HTR-8/SVneo (cell line): ENCODE measurements at regions not wholly inside any gene's neighbourhood (a gene's known extent, or its start where the extent isn't known, plus 50 kb on each side); places are given as distances from the start of the nearest gene placed in this dataset.
A peak's percentile ranks its signal among the peaks of the same experiment; 100 is the strongest.

Experiments
- DNase-seq: peaks from one replicate; pipeline ENCODE4 v3.0.0; 2011; ENCODE audit warnings: low spot score, mixed read lengths; ENCODE audit not compliant: insufficient read length
- FAIRE-seq: peaks from 2 replicates; lab custom pipeline; 2011; peaks lifted over from hg19 to GRCh38; lab: Jason Lieb, UNC

DNA sequence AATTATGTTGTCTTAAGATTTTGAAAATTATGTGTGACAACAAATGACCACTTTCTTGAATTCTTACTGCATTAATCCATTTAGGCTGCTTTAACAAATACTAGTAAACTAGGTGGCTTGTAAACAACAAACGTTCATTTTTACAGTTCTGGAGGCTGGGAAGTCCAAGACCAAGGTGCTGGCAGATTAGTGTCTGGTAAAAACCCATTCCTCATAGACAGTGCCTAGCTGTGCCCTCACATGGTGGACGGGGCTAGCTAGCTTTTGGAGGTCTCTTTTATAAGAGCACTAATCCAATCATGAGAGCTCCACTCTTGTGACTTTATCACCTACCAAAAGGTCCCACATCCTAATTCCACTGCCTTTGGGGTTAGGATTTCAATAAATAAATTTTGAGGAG, 425.8 kb downstream of the SPRY1 start:
- FAIRE-seq = no peak

DNA sequence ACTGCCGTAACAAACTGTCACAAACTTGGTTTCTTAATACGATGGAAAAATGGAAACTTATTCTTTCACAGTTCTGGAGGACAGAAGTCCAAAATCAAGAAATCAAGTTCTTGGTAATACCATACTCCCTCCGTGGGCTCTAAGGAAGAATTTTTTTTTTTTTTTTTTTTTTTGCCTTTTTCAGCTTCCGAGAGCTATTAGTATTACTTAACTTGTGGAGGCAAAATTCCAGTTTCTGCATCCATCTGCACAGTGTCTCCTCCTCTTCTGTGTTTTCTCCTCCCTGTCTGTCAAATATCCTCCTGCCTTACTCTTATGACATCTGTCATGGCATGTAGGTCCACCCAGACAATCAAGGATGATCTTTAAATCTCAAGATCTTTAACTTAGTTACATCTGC, 426.6 kb downstream of the SPRY1 start:
- DNase-seq = no peak
- no peak for FAIRE-seq

More for the DNA sequence above, 425.8 kb downstream of the SPRY1 start:
- DNase-seq = no peak

DNA sequence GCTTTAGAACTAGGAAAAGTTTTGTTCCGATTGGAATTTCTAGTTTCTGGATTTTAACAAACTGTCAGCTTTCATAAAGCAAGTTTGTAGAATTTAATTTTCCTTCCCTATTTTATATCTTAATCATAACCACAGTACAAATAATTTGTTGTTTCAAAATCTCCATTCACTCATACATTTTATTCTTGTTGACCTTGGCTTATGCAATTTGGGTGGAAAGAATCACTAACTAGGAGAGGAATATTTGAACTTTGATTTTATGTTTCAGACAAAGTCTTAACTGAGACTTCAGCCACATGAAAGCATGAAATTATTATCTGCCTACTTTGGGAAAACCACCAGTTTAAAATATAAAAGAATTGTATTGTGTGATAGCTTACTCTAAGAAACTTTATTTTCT, 427.9 kb downstream of the SPRY1 start:
- FAIRE-seq = no peak
- DNase-seq = no peak

DNA sequence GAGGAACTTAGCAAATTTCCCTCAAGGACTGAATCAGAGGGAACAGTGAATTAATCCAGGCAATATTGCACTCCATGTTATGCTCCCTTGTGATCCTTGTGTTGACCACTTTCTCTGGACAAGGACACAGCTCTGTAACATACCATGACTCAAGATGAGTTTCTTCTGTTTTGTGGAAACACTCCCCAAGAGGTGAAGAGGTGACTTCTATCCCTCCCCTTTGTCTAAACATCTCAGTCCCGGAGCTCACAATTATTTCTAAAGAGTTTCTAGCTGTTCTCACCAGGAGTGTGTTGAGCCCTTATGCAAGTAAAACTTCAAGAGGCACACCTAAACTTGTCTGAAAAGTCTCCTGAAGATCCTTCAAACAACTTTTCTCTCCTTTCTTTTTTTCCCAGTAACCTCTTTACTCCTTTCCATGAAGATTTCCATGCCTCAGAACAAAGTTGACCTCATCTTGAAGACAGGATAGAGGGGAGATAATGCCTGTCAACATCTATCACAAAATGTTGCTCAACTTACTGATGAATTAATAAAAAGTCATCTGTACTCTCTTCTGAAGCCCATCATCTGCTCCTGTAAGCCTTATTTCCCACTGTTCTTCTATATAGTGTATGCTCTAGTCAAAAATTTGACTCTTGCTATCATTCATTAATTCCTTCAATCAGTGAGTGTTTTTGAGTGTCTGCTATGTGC, 429.1 kb downstream of the SPRY1 start:
- FAIRE-seq = no peak

DNA sequence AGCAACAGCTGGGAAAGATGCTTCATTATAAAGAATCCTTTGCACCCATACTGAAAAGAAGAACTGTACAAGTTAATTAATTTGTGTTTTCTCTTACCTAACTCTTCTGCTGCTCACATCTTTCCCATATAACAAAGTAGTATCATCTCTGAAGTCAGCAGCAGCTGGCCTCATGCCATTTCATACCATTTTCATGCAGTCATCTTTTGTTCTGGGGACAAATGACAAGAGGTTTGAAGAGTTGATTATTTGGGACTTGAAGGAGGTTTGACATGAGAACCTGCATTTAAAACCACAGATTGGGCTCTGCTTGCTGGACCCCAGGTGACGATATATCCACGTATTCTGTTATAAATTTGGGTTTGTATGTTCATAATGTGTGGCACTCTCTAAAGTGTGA, 430.3 kb downstream of the SPRY1 start:
- DNase-seq (peak; percentile 8), FAIRE-seq (no peak)

More for the DNA sequence above, 429.1 kb downstream of the SPRY1 start:
- no peak for DNase-seq

DNA sequence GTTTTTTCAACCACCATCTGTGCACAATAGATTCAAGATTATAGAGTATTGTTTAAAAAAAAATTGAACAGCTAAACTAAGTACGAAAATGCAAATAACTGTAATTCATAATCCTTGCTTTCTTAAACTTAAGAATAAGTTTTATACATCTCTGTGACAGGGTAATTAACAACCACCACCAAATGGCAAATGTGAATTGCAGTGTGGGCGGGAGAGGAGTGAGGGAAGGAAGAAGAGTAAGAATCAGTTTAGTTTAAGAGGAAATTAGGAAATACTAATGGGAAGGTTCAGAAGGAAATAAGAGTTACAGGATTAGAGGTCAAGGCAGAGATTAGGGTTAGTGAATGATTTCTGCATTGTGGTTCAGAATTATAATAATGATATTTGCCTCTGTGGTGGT, 430.9 kb downstream of the SPRY1 start:
- DNase-seq (no peak), FAIRE-seq (no peak)

DNA sequence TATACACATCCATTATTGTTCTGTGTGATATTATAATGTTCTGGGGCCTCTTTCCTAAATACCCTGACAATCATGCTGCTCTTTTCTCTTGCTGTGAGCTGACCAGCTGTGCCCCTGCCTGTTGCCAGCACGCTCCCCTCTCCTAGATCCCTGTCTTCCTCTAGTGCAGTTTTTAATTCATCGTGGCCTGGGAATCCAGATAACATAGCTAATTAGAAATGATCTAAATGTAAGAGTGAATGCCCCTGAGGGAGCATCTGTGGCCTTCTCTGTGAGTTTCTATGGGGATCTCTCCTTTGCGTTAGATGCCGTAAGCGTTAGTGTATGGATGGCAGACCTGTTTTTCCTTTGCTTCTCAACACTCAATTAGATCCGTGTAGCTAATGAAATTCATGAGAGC, 434.3 kb downstream of the SPRY1 start:
- FAIRE-seq (no peak), DNase-seq (no peak)

DNA sequence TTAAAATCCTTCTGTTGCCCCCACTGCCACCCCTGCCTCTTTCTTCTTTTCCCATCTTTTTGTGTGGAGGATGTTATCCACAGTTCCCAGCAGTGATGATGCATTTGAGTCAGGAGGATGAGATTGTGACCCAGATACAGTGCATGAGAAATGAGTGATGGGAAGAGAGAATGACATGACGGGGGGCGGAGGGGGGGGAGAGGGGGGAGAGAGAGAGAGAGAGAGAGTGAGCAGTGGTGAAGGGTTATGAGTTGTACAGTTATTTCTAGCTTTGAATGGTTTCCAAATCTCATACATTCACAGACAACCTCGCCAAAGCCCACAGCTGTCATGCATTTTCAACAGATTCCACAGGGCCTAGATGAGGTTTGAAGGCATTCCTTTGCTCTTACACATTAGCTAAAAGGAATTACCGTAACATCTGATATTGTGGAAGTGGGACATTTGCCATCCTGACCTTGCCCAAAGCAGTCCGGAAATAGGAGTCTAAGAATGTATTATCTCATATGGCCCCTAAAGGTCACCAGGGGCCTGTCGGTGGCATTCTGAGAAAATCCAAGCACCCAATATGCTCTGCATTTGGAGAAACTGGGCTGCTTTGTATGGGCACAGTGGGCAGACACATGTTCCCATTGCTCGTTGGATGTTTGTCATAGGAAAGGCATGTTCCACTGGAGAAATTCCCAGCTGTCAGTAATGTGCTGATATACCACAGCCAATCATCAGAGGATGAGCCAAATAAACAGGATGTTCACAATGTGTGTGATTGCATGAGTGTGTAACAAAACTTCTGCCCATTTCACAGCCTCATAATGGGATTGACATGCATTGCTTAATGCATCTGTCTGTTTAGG, 435.8 kb downstream of the SPRY1 start:
- FAIRE-seq (peak; percentile 98), DNase-seq (peak; percentile 71)

DNA sequence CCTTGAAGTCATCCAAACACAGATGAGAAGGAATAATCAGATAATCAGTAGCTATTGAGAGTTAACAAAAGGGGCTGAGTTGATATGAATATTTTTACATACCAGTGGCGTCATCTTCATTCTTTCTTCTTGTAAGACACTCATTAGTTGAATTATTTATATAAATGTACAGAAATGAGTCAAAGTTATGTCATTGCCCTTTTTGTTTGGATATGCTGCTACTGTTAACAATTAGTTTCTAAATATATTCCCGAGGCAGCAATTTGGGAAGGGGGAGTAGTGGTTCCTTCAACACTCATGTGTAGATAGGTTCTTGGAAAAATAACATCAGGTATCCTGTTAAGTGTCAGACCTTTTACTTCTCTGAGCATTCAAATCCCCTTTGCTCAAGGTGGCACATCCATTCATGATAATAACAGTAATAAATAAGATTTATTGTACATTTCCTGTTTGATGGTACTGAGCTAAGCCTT, 436.6 kb downstream of the SPRY1 start:
- DNase-seq (no peak), FAIRE-seq (no peak)

DNA sequence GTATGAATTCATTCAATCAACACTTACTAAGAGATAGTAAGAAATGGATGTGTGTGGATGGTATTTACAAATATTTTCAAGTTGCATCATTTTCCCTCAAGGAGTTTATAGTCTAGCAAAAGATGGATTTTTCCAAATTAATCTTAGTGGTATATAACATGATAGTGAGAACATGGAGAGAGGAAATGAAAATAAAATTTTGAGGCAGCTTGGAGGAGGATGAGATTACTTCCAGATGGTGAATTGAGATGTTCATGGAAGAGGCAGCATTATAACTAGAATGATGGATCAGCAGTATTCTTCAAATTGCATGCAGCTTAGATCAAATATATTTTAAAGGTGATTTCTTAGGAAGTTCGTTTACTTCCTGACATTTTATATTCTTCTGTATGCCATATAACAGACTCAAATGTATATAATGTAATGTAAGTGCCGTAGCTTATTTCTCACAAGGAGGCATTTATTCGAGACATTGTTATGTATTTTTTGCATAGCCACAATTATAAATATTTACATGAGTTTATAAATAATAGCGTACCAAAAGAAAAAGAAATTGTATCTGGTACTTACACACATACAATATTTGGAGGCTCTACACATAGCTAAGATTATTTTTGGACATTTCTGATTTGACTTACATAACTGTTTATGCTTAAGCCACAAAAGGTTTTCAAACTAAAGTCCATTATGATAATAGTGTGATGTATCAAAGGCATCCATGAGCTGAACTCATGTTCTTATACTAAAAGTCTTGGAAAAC, 439.4 kb downstream of the SPRY1 start:
- FAIRE-seq (no peak), DNase-seq (no peak)

DNA sequence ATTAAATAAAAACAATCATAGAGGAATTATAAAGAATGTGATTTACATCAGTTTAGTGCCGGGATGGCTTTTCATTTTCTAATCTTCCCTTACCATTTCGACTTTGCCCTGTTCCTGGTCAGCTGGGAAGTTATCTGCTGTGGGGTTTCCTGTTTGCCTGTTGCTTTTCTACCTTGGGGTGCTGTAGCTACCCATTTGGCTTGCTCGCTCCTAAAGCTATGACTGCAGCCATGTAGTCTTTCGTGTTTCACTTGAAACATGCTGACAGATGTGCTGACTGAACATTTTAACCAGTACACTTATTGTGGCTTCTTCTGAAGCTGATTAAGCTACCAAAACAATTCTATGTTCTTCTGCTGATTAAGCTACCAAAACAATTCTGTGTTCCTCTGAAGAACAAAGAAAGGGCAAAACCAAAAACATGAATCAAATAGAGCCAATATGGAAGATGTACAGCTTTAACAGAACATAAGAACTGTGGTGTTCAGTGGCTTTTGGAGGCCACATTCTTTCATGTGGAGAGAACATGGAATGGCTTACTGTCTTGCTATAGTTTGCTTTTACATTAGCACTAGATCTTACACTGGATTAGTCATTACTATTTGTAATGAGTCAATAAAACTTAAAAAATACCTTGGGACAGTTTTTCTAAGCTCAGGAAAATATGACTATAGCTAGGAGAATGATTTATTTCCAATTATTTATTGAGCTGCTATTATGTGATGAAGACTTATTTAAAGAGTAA, 440.4 kb downstream of the SPRY1 start:
- no peak for FAIRE-seq
- DNase-seq = no peak

DNA sequence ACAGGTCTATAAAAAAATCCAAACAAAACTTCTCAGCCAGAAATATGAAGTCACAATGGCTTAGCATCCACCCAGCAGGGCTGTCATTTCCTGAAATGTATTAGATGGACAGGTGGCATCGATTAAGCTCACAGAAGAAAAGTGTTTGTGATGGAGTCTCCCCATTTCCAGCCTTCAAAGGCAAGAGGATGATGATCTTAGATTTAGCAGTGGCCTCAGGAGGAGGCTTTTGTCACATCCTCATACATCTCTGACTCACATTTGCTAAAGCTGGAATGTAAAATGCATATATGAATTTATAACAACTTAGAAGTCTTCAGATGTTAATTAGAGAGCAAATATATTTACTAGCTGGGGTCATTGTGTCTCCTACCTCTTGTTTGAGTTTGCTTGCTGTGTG, 441.9 kb downstream of the SPRY1 start:
- FAIRE-seq (no peak), DNase-seq (no peak)

DNA sequence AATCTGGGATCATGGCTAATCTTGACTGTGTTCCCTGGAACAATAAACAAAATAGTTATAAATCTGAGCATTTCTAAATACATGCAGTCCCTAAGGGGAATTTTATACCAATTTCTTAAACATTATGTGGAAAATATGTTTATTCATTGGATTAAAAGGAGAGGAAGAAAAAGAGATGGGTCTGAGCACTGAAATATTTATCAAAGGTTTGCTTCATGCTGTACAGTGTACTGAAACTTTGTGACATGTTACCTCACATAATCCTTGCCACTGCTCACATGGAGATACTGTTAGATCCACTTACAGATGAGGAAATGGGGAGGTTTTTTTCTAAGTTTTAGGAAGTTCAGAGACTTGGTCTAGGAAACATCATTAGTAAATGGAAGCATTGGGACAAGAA, 443.6 kb downstream of the SPRY1 start:
- FAIRE-seq = no peak
- no peak for DNase-seq

DNA sequence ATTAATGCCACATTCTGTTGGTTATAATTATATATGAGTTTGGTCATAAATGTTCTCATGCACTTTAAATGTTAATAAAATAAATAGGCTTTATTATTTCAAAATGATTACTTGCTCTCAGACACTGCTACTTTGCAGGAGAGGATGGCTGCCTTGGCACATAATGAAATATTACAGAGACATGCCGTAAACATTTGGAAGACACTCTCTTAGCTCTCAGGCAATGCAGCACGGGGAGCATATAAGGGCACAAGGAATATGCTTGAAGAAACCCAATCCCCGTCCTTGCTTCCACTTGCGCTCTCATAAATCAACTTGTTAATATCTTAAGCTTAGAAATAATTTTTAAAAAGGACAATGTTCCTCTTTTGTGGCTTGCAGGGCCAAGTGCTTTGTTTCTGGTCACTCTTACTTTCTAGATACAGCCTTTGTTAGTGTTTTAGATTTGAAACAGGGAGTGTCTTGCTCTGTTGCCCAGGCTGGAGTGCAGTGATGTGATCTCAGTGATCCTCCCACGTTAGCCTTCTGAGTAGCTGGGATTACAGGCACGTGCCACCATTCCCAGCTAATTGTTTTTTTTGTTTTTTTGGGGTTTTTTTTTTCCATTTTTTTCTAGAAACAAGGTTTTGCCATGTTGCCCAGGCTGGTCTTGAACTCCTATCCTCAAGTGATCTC, 445.0 kb downstream of the SPRY1 start:
- FAIRE-seq = no peak

DNA sequence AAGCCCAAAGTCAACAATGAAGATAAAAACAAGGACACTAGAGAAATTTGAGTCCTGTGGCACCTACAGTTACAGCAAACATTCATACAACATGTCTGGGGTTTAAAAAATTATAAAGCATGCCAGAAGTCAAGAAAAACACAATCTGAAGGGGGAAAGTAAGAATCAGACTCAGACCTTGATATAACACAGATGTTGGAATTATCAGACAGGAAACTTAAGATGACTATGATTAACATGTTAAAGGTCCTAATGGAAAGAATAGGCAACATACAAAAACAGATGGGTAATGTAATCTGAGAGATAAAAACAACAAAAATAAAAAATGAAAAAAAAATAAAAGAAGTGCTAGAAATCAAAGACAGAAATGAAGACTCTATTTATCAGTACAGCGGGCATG, 446.5 kb downstream of the SPRY1 start:
- DNase-seq = no peak
- FAIRE-seq = no peak

More for the DNA sequence above, 445.0 kb downstream of the SPRY1 start:
- DNase-seq = no peak

DNA sequence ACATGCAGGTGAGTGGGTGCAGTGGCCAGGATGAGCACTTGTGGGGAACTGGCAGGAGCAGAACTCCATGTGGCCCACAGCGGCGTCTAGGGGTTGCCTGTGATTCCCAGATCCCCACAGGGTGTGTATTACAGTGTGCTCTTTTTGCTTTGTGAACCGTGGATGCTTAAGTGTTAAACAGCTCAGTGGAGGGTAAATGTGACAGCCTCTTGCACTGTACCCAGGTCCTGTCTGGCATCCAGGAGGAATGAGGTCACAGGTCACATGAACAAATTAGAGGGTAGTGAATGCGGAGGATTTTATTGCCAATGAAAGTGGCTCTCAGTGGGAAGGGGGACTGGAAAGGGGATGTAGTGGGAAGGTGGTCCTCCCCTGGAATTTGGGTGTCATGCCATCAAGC, 447.8 kb downstream of the SPRY1 start:
- FAIRE-seq (no peak), DNase-seq (no peak)

DNA sequence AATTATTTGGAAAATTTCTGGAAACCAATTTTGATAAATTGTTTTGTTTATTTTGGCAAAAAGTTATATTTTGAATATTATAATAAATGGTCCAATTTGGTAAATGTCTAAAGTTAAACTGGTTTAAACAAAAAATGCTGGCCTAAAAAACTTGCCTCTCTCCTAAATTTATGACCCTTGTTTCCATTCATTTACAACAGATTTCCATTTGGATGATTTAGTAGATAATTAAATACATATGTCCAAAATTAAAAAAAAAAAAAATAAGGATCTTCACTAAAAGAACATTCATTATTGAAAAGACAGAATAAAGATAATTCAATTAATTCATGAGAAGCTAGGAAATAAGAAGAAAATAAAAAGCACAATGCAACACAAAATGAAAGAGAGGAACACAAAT, 449.5 kb downstream of the SPRY1 start:
- no peak for DNase-seq
- FAIRE-seq = no peak

DNA sequence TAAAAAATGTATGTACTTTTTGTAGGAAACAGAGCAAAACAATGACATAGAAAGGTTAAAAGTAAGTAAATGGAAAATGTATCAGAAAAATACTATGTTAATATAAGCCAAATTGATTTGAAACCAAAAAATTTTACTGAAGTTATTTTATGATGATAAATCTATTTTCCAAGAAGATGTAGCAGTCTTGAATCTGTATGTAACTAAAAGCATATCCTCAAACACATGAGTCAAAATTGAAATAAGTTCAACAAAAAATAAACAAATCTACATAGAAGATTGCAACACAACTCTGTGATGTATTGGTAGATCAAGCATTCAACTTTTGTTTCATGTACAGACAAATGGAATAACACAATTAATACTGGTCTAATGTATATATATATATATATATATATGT, 450.0 kb downstream of the SPRY1 start:
- no peak for DNase-seq
- no peak for FAIRE-seq

DNA sequence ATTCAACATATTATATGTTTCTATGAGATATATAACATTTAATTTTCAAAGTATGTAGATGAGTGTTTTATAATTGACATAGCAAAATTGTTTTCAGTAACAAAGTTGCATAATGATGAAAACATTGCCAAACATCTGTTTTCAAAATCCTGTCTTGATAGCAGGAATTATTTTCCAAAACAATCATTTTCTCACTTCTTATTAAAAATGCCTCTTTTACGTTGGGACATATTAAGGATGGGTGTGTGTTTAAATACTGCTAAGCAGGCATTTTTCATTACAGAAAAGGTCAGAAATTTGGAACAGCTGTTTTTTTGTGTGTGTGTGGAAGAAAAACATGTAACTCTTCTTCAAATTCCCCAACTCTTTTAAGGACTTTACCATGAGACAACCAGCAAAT, 452.0 kb downstream of the SPRY1 start:
- no peak for FAIRE-seq
- DNase-seq = no peak

DNA sequence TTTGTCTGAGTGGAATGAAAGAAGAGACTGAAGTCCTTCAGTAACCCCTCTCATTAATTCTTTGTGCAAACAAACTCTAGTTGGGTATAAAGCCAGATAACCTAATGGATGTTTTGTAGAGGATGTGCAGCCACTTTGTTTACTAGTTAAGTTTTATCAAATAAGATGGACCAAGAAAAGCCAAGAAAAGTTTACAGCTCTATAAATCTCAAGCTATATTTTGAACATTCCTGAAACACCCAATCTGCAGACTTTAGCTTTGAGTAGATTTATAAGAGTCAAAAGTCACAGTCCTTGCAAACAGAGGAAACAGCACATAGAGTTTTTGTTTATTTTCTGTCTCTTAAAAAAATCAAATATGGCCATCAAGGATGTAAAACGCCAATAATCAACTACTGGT, 452.9 kb downstream of the SPRY1 start:
- no peak for DNase-seq
- no peak for FAIRE-seq
